PC-3 (cell line): ENCODE measurements at regions not wholly inside any gene's neighbourhood (a gene's known extent, or its start where the extent isn't known, plus 50 kb on each side); places are given as distances from the start of the nearest gene placed in this dataset.

Experiments used
- ATAC-seq: fragments of 200-7000 bp; cut with Tn5 transposase; 2 replicates; pipeline ENCODE4 v1.9.1; 2020; ENCODE audit warnings: mild to moderate bottlenecking, moderate library complexity
- BruUV-seq: library from RNA; stranded (reverse); fragments of 400-500 nt; replicated peaks from 2 replicates; lab custom pipeline; 2021; lab: Mats Ljungman, UMichigan
- CTCF ChIA-PET: fragments of 300-600 bp; sonication (Branson Sonifier 250); formaldehyde crosslinking; loops from one replicate; lab custom pipeline; 2022; ENCODE audit warnings: antibody characterized with exemption; lab: Charles Lee
- POLR2A ChIA-PET: fragments of 300-600 bp; sonication (Branson Sonifier 250); formaldehyde crosslinking; loops from one replicate; lab custom pipeline; 2022; ENCODE audit warnings: antibody characterized with exemption; ENCODE audit not compliant: unreplicated experiment; lab: Charles Lee
- DNase-seq: peaks from one replicate; pipeline ENCODE4 v3.0.0-alpha.2; 2015
- H2AFZ ChIP-seq: fragments of 300-600 bp; sonication (generic); 2 replicates; pipeline ENCODE4 v1.6.0; 2016; ENCODE audit warnings: antibody characterized with exemption, low read length
- H3F3A ChIP-seq: fragments of 300-600 bp; sonication (generic); one replicate; pipeline ENCODE4 v1.6.0; 2017; ENCODE audit warnings: antibody characterized with exemption, low read length, control low read depth, mild to moderate bottlenecking; ENCODE audit not compliant: unreplicated experiment
- H3K27ac ChIP-seq: fragments of 300-600 bp; sonication (generic); 2 replicates; pipeline ENCODE4 v1.5.1; 2016; ENCODE audit warnings: mild to moderate bottlenecking, low read length
- H3K27me3 ChIP-seq: fragments of 300-600 bp; sonication (generic); 2 replicates; pipeline ENCODE4 v1.6.1; 2016; ENCODE audit warnings: low read length, mixed read lengths
- H3K36me3 ChIP-seq: fragments of 300-600 bp; sonication (generic); 2 replicates; pipeline ENCODE4 v1.6.1; 2016; ENCODE audit warnings: low read depth, mixed run types, low read length, mixed read lengths
- H3K4me1 ChIP-seq: fragments of 300-600 bp; sonication (generic); 2 replicates; pipeline ENCODE4 v1.5.1; 2016; ENCODE audit warnings: low read length; ENCODE audit not compliant: insufficient read depth
- H3K4me2 ChIP-seq: fragments of 300-600 bp; sonication (generic); 2 replicates; pipeline ENCODE4 v1.6.0; 2016; ENCODE audit warnings: low read length
- H3K4me3 ChIP-seq: fragments of 300-600 bp; sonication (generic); 2 replicates; pipeline ENCODE4 v1.5.1; 2016; ENCODE audit warnings: mild to moderate bottlenecking, low read length, mixed read lengths
- H3K79me2 ChIP-seq: fragments of 300-600 bp; sonication (generic); 2 replicates; pipeline ENCODE4 v1.6.1; 2017; ENCODE audit warnings: low read length, mixed read lengths
- H3K9ac ChIP-seq: fragments of 300-600 bp; sonication (generic); 2 replicates; pipeline ENCODE4 v1.6.0; 2016; ENCODE audit warnings: mild to moderate bottlenecking, low read length
- H3K9me2 ChIP-seq: fragments of 300-600 bp; sonication (generic); replicated peaks from 2 replicates; pipeline ENCODE4 v1.6.1; 2016; ENCODE audit warnings: mixed run types, low read length, mixed read lengths
- H3K9me3 ChIP-seq: fragments of 300-600 bp; sonication (generic); 2 replicates; pipeline ENCODE4 v1.6.1; 2016; ENCODE audit warnings: low read length, mixed read lengths
- H4K20me1 ChIP-seq: fragments of 300-600 bp; sonication (generic); 2 replicates; pipeline ENCODE4 v1.6.1; 2016; ENCODE audit warnings: low read length, mixed read lengths
- EZH2 ChIP-seq: fragments of 300-600 bp; sonication (generic); IDR thresholded peaks from one replicate; pipeline ENCODE4 v1.6.1; 2017; ENCODE audit warnings: antibody characterized with exemption, mild to moderate bottlenecking, low read length; ENCODE audit not compliant: unreplicated experiment
- EZH2phosphoT487 ChIP-seq: fragments of 300-600 bp; sonication (generic); IDR thresholded peaks from 2 replicates; pipeline ENCODE4 v1.6.1; 2018; ENCODE audit warnings: mild to moderate bottlenecking, antibody characterized with exemption, low read length, borderline replicate concordance
- intact Hi-C: fragments of 100-400 bp; cut with micrococcal nuclease; formaldehyde crosslinking; loops from 2 replicates; pipeline ENCODE4 v1.9.0; 2023
- TF ChIP-seq, protein P1 (sequence below): fragments of 300-600 bp; sonication (generic); conservative IDR thresholded peaks from 2 replicates; pipeline ENCODE4 v1.5.1; 2017; ENCODE audit warnings: antibody characterized with exemption, low read depth, mild to moderate bottlenecking, low read length

DNA sequence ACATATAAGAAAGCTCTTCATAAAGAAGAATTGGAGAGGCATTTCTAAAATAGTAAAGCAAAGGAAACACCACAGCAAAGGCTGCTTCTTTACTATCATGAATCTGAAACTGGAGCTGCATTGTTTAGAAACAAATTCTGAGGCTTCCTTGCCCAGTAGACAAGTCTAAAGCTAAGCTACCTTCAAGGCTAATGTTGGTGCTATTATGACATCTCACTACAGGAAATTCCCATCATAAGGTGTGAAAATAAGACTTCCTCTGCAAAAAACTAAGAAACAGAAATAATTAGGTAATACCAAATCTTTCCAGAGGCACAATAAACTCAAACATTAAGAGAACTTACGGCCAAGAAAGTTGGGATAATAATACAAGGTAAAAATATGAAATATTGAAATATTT, 89.9 kb upstream of the P3H2 start:
- peaks cover 7% of the 10 kb centered on the region; the same call in 1 of the 2 replicates for H3K4me1 ChIP-seq
- no TSS peak for BruUV-seq
- ChIA-PET POLR2A (no interaction called here), CTCF (no interaction called here)
- no peak overlapping the region for H3K4me3 ChIP-seq
- no peaks in the 10 kb centered on the region for H3K79me2 ChIP-seq
- H3K27ac ChIP-seq = no peak overlapping the region
- TF ChIP-seq EZH2phosphoT487 (no peak), EZH2 (no peak)
- TF ChIP-seq, protein P1, sequence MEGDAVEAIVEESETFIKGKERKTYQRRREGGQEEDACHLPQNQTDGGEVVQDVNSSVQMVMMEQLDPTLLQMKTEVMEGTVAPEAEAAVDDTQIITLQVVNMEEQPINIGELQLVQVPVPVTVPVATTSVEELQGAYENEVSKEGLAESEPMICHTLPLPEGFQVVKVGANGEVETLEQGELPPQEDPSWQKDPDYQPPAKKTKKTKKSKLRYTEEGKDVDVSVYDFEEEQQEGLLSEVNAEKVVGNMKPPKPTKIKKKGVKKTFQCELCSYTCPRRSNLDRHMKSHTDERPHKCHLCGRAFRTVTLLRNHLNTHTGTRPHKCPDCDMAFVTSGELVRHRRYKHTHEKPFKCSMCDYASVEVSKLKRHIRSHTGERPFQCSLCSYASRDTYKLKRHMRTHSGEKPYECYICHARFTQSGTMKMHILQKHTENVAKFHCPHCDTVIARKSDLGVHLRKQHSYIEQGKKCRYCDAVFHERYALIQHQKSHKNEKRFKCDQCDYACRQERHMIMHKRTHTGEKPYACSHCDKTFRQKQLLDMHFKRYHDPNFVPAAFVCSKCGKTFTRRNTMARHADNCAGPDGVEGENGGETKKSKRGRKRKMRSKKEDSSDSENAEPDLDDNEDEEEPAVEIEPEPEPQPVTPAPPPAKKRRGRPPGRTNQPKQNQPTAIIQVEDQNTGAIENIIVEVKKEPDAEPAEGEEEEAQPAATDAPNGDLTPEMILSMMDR = no peak
- no peak overlapping the region for H2AFZ ChIP-seq
- no peaks in the 10 kb centered on the region for H3K36me3 ChIP-seq
- H3K9ac ChIP-seq = no peak overlapping the region
- H3K27me3 ChIP-seq = no peaks in the 10 kb centered on the region
- intact Hi-C loops = no loop called here
- H3F3A ChIP-seq = no peaks in the 10 kb centered on the region
- H3K9me3 ChIP-seq = no peaks in the 10 kb centered on the region
- DNase-seq (no peak), ATAC-seq (no peak)
- no peak overlapping the region for H3K4me2 ChIP-seq
- no peaks in the 10 kb centered on the region for H4K20me1 ChIP-seq
- H3K9me2 ChIP-seq = no peaks in the 10 kb centered on the region

DNA sequence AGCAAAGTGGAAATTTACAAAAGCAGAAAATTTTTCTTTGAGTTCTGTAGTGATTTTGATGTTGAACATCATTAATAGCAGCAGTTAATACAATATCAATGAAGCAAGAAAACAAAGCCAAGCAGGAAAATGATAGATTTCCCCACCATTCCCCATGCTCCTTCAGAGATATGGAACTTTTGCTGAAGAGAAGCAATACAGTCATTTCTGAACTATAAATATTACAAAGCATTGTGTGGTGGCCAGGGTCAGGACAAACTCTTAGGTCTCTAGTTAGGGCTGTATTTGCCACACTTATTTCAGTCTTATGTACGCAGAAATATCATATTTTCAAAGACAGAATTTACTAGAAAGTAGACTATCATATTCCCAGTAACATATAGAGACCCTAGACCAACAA, 88.8 kb upstream of the P3H2 start:
- no peak overlapping the region for H3K27ac ChIP-seq
- H3K9me3 ChIP-seq = no peaks in the 10 kb centered on the region
- no peak overlapping the region for H2AFZ ChIP-seq
- no TSS peak for BruUV-seq
- H3K4me2 ChIP-seq = no peak overlapping the region
- H3K79me2 ChIP-seq = no peaks in the 10 kb centered on the region
- no peak for TF ChIP-seq EZH2
- TF ChIP-seq EZH2phosphoT487 = no peak
- TF ChIP-seq, protein P1 = no peak
- intact Hi-C loops = no loop called here
- ChIA-PET POLR2A (no interaction called here), CTCF (interaction anchor here (0.6 kb wide), 1 partner anchor 26 kb away, joined by 4 read pairs; no protein-coding TSS in a partner anchor)
- ATAC-seq (no peak), DNase-seq (no peak)
- no peaks in the 10 kb centered on the region for H3F3A ChIP-seq
- peaks cover 7% of the 10 kb centered on the region; the same call in 1 of the 2 replicates for H3K4me1 ChIP-seq
- no peaks in the 10 kb centered on the region for H3K36me3 ChIP-seq
- no peaks in the 10 kb centered on the region for H4K20me1 ChIP-seq
- no peaks in the 10 kb centered on the region for H3K9me2 ChIP-seq
- no peaks in the 10 kb centered on the region for H3K27me3 ChIP-seq
- H3K4me3 ChIP-seq = no peak overlapping the region
- H3K9ac ChIP-seq = no peak overlapping the region

DNA sequence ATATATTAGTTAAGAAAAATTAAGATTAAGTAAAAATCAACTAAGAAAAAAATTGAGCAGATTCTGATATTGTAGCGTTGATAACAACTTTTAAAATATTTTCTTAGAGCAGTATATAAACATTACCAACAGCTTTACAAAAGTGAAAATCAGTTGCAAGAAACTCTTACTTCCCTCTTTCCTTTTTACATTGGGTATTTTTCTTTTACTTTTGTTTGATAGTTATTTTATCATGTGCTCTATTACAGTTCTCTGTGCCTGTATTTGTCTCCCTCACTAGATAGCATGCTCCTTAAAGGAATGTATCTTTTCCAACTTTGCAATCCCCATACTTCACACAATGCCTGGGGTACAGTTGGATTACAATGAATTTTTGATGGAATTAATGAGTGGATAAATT, 87.5 kb upstream of the P3H2 start:
- TF ChIP-seq, protein P1 = no peak
- TF ChIP-seq EZH2phosphoT487 (no peak), EZH2 (no peak)
- Histone ChIP-seq H3K27ac (no peak overlapping the region), H3K36me3 (no peaks in the 10 kb centered on the region), H3K4me3 (no peak overlapping the region), H3K9me2 (no peaks in the 10 kb centered on the region), H3K4me1 (peaks cover 7% of the 10 kb centered on the region; the same call in 1 of the 2 replicates), H3K4me2 (no peak overlapping the region), H3K9ac (no peak overlapping the region), H3K27me3 (no peaks in the 10 kb centered on the region), H2AFZ (no peak overlapping the region), H3K9me3 (no peaks in the 10 kb centered on the region), H3K79me2 (no peaks in the 10 kb centered on the region), H3F3A (no peaks in the 10 kb centered on the region), H4K20me1 (no peaks in the 10 kb centered on the region)
- CTCF ChIA-PET = no interaction called here
- POLR2A ChIA-PET = no interaction called here
- BruUV-seq = no TSS peak
- intact Hi-C loops = no loop called here
- no peak for ATAC-seq
- DNase-seq = no peak
